HG03342 (cell line): ENCODE measurements at regions not wholly inside any gene's neighbourhood (a gene's known extent, or its start where the extent isn't known, plus 50 kb on each side); places are given as distances from the start of the nearest gene placed in this dataset.

Experiments used
- ATAC-seq: cut with Tn5 transposase; IDR thresholded peaks from one replicate; pipeline ENCODE4 v1.9.1; 2021; ENCODE audit warnings: mild to moderate bottlenecking, moderate library complexity; ENCODE audit not compliant: unreplicated experiment

GRCh38 chr5:81914696-81915095 is 57.1 kb upstream of the ATG10 start:
- no peak for ATAC-seq

- no peak for ATAC-seq
These were observed 58.9 kb upstream of the ATG10 start for GRCh38 chr5:81912933-81913332.

- ATAC-seq, result no peak
These were observed 62.1 kb upstream of the ATG10 start for GRCh38 chr5:81909677-81910076.

DNA sequence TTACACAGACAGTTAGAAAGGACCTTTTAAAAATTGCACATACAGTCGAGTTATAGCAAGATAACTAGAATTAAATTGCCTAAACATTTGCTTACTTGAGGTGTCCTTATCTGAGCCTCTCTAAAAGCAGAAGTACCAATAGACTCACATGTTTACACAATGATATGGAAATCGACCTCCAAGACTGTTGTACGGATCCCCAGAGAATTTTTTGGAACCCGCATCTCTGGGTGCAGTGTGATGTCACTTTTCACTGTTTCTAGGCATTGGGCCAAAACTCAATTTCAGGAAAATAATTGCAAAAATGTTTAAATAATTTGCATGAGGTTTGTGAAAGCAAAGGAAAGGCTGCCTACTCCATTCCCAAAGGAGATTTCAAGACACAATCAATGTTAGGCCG is 63.1 kb upstream of the ATG10 start:
- no peak for ATAC-seq

DNA sequence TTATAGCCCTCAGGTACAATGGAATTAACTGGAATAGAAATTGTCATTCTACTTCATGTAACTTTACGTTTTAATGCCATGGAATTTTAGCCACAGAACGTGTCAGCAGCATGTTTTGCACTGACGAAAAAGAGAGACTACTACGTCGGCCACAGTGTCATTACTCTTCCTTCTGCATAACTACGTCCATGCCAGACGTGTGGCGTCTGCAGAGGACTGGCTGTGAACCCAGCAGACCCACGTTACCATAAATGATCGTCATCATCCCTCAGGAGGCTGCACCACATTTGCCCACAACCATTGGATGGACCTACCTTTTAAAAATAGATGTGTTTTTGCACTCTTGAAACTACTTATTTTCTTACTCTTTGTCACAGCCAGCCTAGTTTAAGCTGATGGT is 63.8 kb upstream of the ATG10 start:
- no peak for ATAC-seq

DNA sequence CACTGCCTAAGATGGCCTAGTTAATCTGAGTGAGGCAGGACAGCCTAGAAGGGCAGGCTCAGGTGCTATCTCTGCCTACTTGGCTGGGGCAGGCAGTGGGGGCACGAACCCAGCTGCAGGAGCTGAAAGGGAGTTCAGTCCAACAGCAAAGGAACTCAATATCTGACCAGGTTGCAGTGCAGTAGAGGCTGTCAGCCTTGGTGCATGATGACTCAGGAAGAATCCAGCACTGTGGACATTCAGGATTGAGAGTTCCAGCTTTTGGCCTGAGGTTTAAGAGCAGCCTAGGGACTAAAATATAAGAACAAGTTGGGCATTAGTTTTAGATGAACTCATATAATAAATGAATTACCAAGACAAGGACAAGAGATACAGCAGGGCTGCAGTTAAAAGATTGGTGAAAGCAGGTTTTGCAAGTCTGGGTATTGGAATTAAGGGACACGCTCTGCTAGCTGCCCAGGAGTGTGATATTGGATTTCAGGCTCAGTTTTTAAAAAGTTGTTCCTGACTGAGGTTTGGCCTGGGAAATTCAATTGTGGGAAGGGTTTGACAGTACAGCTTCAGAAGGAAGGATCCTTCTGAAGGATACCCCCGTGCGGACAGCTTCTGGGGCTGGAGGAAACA is 64.7 kb upstream of the ATG10 start:
- ATAC-seq, result no peak

DNA sequence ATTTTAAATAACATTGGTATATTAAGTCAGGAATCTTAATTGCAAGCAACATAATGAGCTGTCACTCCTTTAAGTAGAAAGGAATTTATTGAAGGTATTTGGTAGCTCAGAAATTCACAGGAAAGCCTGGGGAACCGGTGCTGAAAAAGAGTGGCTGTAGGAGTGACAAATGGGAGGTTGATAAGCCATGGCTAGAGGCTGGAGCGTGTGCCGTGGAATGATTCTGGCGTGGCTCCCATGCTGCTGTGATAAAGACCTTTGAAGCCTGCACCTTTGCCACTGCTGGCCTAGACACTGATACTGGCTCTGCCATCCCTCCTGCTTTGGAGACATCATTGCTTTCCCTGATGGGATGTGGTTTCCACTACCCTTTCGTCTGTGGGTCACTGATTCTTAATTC is 65.7 kb upstream of the ATG10 start:
- ATAC-seq, result no peak

GRCh38 chr5:81904861-81905260 is 67.0 kb upstream of the ATG10 start:
- no peak for ATAC-seq

- ATAC-seq, result no peak
These were observed 67.7 kb upstream of the ATG10 start for GRCh38 chr5:81904166-81904565.

DNA sequence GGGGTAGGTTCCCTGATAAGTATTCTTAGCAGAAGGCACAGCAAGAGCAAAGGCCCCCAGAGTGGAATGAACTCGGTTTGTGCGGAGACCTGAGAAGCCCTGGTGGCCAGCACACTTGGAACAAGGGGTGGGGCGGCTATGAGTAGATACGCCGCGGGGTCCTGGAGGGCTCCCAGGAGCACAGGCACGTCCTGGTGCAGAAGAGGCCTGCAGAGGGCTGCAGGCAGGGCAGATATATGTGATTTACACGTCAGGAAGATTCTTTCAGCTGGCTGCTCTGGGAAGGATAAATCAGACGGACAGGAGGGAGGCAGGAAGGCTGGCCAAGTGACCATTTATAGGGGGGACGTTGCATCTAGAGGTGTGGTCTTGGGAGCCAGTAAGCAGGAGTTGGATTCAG is 70.2 kb upstream of the ATG10 start:
- no peak for ATAC-seq

- no peak for ATAC-seq
These were observed 72.7 kb upstream of the ATG10 start for GRCh38 chr5:81899123-81899522.

GRCh38 chr5:81898403-81898802 is 73.4 kb upstream of the ATG10 start:
- no peak for ATAC-seq

GRCh38 chr5:81896764-81897163 is 75.1 kb upstream of the ATG10 start:
- no peak for ATAC-seq

GRCh38 chr5:81895307-81895706 is 76.5 kb upstream of the ATG10 start:
- no peak for ATAC-seq

DNA sequence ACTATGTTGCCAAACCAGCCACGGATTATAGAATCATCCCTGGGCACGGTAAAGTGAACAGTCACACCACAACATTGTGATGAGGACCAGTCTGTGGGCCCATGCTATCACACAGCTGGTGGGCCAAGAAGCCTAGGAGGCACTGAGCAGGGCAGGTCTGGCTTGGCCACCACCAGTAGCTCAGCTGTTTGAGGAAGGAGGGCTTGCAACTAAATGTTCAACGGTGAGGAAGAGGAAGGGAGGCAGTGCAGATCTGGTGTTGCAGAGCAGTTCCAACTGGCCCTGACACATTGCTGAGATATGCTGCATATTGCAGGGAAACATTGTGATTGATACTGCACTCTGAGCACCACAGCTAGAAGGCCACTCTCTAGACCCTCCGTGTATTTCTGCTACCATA is 77.9 kb upstream of the ATG10 start:
- ATAC-seq, result no peak

DNA sequence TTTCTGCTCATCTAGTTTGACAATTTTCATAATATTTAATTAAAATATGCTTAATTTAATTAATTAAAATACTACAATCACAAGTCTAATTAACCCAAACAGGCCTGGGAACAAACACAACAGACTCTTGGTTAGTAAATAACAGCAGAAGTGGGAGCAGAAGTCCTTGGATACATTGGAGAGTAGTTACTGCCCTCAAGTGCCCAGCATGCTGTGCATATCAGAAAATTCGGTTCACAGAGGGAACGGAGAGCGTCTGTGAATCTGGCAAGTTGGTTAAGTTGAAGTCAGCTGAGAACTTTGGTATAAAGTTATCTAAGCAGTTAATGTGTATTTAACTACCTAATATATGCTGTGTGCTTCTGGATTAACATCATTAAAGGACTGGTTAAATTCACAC is 87.0 kb upstream of the ATG10 start:
- no peak for ATAC-seq

GRCh38 chr5:81883371-81883770 is 88.5 kb upstream of the ATG10 start:
- ATAC-seq, result no peak

DNA sequence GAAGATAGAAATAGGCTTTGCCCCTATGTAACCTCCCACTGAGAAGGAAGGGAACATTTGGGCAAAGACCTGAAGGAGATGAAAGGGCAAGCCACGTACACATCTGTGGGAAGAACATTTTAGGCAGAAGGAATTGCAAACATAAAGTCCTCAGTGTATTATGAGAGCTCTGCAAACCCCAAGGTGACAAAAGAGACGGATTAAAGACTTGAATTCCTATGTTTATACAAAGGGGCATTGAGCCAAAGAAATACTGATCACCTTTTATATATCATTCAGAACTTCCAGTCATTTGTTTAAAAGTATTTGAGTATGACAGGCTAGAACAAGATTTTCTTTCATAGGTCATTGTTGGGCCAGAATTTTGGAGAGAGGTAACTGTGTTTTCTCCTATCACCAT is 90.2 kb upstream of the ATG10 start:
- no peak for ATAC-seq

DNA sequence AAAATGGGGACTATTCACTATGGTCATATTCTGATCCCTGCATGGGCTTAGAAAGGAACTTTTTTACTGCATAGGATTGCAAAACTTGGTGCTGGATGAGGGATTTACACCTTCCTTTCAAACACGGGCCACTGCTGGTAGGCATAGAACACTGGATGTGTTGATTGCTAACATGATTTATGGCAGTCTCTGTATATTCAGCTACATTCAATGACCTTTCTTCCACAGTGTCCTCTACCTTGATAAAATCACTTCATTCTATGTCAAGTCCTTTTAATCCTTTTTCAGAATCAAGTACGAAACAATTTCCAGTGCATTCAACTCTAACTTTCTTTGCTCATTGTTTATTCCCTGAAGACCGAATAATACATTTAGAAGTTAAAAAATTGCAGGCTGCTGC is 91.9 kb upstream of the ATG10 start:
- no peak for ATAC-seq

DNA sequence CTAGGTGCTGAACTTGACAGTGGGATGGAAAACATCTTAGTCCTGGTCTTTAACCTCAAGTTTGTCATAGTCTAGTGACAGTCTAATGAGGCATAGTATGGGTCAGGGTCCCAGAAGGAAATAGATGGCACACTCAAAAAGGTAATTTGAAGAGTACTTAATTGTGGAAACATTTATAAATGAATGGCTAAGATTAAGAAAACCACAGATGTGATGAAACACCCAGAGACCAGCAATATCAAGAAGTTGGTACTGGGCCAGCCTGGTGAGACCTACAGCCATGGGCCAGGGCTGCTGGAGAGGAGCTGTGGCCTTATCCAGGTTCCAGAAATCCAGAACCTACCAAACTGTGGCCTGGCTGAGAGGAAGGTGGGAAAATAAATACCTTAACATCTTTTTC is 93.5 kb upstream of the ATG10 start:
- no peak for ATAC-seq

DNA sequence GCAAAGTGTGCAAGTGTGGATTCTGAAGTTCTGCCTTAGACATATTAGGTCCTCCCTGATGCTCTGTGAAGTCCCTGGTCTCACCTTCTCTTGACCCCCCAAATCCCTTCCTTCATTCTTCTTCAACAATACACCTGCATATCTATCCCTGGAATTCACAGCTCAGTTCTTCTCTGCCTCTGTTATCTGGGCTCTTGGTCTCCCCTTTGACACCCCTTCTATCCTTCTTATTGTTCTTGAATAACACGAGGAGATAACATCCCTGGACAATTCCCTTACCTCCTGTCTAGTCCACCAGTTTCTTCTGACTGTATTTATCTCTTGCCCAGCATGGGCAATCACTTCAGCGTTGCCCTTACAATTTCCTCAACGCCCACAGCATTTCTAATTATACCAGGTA is 104.8 kb upstream of the ATG10 start:
- ATAC-seq, result no peak

DNA sequence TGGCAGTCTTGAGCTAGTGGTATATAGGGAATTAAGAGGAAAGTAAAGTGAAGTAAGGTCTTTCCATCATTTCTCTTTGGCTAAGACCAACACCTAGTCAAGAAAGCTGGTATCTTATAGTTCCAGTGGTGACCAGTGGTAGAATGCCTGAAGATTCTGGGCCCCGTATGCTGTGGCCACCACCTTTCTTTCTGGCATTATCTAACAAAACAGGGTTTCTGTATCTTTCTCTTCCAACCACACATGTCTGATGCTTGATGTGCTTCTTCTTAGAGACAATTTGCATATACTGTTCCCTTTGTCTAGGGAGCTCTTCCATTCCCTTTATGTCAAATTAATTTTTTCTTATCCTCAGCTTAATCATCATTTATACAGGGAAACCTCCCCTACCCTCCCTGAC is 109.9 kb upstream of the SSBP2 start:
- no peak for ATAC-seq

DNA sequence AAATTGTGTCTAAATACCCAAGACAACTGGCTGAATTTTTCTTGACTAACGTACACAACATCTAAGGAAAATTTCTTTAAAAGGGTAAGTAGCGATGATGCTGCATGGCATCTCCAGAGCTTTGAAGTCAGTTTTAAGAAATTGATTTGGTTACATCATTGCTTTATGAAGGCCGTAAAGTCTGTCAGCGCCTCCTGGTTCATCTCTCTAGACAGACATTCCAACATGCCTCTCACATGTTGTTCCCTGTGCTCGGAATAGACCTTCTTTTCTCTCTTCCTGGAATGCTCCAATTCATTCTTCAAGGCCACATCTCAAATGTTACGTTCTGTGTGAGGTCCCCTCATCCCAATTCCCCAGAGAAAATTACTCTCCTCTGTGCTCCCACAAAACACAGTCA is 108.7 kb upstream of the SSBP2 start:
- no peak for ATAC-seq
